WERI-Rb-1 (cell line): ENCODE measurements at regions not wholly inside any gene's neighbourhood (a gene's known extent, or its start where the extent isn't known, plus 50 kb on each side); places are given as distances from the start of the nearest gene placed in this dataset.

Source experiments
- DNase-seq: peaks from one replicate; pipeline ENCODE4 v3.0.0-alpha.2; 2020
- H3K27ac ChIP-seq: fragments of 250-450 bp; sonication (Bioruptor Pico); 2 replicates; pipeline ENCODE4 v1.5.1; 2020; ENCODE audit warnings: mild to moderate bottlenecking, moderate library complexity
- H3K27me3 ChIP-seq: fragments of 250-450 bp; sonication (Bioruptor Pico); 2 replicates; pipeline ENCODE4 v1.5.1; 2021; ENCODE audit warnings: mild to moderate bottlenecking, low read depth, moderate library complexity; ENCODE audit not compliant: insufficient read depth, severe bottlenecking
- H3K36me3 ChIP-seq: fragments of 250-450 bp; sonication (Bioruptor Pico); 2 replicates; pipeline ENCODE4 v1.5.1; 2020; ENCODE audit warnings: mild to moderate bottlenecking, moderate library complexity
- H3K4me3 ChIP-seq: 2 replicates; pipeline ENCODE4 v1.5.1; 2011; ENCODE audit warnings: low read depth, mild to moderate bottlenecking, control low read depth, low read length
- H3K9me3 ChIP-seq: fragments of 250-450 bp; sonication (Bioruptor Pico); 2 replicates; pipeline ENCODE4 v1.5.1; 2021; ENCODE audit warnings: mild to moderate bottlenecking, moderate library complexity; ENCODE audit not compliant: severe bottlenecking
- TF ChIP-seq, protein P1 (sequence below): IDR thresholded peaks from 2 replicates; pipeline ENCODE4 v1.5.1; 2011; ENCODE audit warnings: low read depth, mild to moderate bottlenecking, control low read depth, inconsistent platforms, low read length

GRCh38 chr3:83496462-83496861 lies 1462.3 kb upstream of the CADM2 start:
- no peaks in the 10 kb centered on the region for H3K27me3 ChIP-seq
- H3K36me3 ChIP-seq, result no peaks in the 10 kb centered on the region

GRCh38 chr3:83498361-83499016 lies 1460.3 kb upstream of the CADM2 start:
- no peak overlapping the region for H3K27ac ChIP-seq
- H3K36me3 ChIP-seq, result no peaks in the 10 kb centered on the region
- no peaks in the 10 kb centered on the region for H3K27me3 ChIP-seq
- no peak for DNase-seq
- no peak overlapping the region for H3K4me3 ChIP-seq
- no peaks in the 10 kb centered on the region for H3K9me3 ChIP-seq
- TF ChIP-seq, protein P1, sequence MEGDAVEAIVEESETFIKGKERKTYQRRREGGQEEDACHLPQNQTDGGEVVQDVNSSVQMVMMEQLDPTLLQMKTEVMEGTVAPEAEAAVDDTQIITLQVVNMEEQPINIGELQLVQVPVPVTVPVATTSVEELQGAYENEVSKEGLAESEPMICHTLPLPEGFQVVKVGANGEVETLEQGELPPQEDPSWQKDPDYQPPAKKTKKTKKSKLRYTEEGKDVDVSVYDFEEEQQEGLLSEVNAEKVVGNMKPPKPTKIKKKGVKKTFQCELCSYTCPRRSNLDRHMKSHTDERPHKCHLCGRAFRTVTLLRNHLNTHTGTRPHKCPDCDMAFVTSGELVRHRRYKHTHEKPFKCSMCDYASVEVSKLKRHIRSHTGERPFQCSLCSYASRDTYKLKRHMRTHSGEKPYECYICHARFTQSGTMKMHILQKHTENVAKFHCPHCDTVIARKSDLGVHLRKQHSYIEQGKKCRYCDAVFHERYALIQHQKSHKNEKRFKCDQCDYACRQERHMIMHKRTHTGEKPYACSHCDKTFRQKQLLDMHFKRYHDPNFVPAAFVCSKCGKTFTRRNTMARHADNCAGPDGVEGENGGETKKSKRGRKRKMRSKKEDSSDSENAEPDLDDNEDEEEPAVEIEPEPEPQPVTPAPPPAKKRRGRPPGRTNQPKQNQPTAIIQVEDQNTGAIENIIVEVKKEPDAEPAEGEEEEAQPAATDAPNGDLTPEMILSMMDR, result no peak

More at GRCh38 chr3:83496462-83496861, 1462.3 kb upstream of the CADM2 start:
- TF ChIP-seq, protein P1, result no peak
- no peak overlapping the region for H3K4me3 ChIP-seq
- no peaks in the 10 kb centered on the region for H3K9me3 ChIP-seq
- no peak for DNase-seq
- no peak overlapping the region for H3K27ac ChIP-seq

DNA sequence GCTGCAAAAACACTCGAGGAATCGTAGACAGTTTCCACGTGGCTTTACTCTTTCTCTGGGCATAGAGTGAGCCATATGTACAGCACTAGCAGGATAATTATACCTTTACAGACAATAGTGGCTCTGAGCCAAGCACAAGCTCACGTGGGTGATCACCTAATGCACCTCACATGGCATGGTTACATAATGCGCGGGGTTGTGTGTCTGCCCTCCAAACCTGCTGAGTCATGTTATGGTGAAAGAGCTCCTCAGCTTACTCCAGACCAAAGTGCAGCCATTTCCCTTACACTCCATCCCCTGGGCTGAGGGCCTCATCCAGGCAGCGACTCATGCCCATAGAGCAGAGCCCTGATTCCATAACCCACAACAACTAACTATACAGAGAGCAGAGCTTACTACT lies 1458.4 kb upstream of the CADM2 start:
- Histone ChIP-seq H3K36me3 (no peaks in the 10 kb centered on the region), H3K27me3 (no peaks in the 10 kb centered on the region), H3K4me3 (no peak overlapping the region), H3K27ac (no peak overlapping the region), H3K9me3 (no peaks in the 10 kb centered on the region)
- TF ChIP-seq, protein P1, result no peak
- no peak for DNase-seq

- no peak for DNase-seq
- no peaks in the 10 kb centered on the region for H3K9me3 ChIP-seq
- H3K36me3 ChIP-seq, result no peaks in the 10 kb centered on the region
- H3K27me3 ChIP-seq, result no peaks in the 10 kb centered on the region
- TF ChIP-seq, protein P1, result no peak
- H3K27ac ChIP-seq, result no peak overlapping the region
- no peak overlapping the region for H3K4me3 ChIP-seq
These were observed 1457.9 kb upstream of the CADM2 start for GRCh38 chr3:83500931-83501330.

DNA sequence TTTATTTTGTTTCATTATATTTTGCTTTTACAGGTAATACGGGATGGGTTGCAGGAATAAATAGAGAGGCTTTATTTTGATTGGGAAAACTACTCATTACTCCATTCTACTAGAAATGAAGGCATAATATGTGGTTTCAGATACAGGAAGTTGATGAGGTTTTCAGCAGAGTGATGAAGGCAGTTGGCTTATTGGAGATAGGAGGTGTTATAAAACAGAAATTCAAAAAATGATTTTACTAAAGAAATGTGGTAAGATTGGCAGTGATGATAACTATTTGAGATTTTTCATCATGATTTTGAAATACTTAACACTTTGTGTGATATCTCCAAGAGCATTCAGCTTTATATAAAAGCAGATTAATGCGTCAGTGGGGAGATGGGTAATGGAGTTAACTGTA lies 1445.7 kb upstream of the CADM2 start:
- no peaks in the 10 kb centered on the region for H3K27me3 ChIP-seq
- no peaks in the 10 kb centered on the region for H3K36me3 ChIP-seq
- TF ChIP-seq, protein P1, result no peak
- no peak overlapping the region for H3K27ac ChIP-seq
- DNase-seq, result no peak
- no peak overlapping the region for H3K4me3 ChIP-seq
- no peaks in the 10 kb centered on the region for H3K9me3 ChIP-seq

DNA sequence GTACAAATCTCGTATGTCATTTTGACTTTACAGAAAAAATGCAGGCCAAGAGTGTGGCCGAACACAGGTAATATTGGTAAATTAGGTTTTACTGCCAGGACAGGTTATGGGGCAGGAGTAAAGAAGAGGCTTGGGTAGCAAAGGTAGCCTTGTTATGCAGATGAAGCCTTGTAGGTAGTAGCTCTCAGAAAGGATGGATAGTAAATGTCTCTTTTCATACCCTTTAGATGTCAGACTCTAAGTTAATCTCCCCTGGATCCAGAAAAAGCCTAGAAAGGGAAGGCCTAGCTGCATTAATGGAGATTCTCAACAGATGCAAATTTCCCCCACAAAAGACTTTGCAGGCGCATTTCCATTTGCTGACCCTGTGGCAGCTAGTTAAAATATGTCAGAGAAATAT lies 1445.1 kb upstream of the CADM2 start:
- DNase-seq, result no peak
- H3K27ac ChIP-seq, result no peak overlapping the region
- H3K4me3 ChIP-seq, result no peak overlapping the region
- H3K9me3 ChIP-seq, result no peaks in the 10 kb centered on the region
- no peaks in the 10 kb centered on the region for H3K36me3 ChIP-seq
- TF ChIP-seq, protein P1, result no peak
- no peaks in the 10 kb centered on the region for H3K27me3 ChIP-seq
